CD4-positive, alpha-beta T cell treated with Interleukin-15 for 1 hour (primary cell): ENCODE measurements at regions not wholly inside any gene's neighbourhood (a gene's known extent, or its start where the extent isn't known, plus 50 kb on each side); places are given as distances from the start of the nearest gene placed in this dataset.

ENCODE experiments used
- DNase-seq: peaks from one replicate; pipeline ENCODE4 v3.0.0-alpha.2; 2020

GRCh38 chr12:28827861-28828260 lies 321.2 kb upstream of the FAR2 start:
- DNase-seq = no peak

- DNase-seq = no peak
These were observed 320.8 kb upstream of the FAR2 start for GRCh38 chr12:28828318-28828717.

- no peak for DNase-seq
These were observed 318.6 kb upstream of the FAR2 start for GRCh38 chr12:28830491-28830890.

- no peak for DNase-seq
These were observed 304.4 kb upstream of the FAR2 start for GRCh38 chr12:28844718-28845117.

GRCh38 chr12:28851781-28852180 lies 297.3 kb upstream of the FAR2 start:
- DNase-seq = no peak

GRCh38 chr12:28855761-28856310 lies 293.2 kb upstream of the FAR2 start:
- DNase-seq = no peak

GRCh38 chr12:28857369-28857768 lies 291.7 kb upstream of the FAR2 start:
- DNase-seq = no peak

GRCh38 chr12:28859551-28859950 lies 289.5 kb upstream of the FAR2 start:
- no peak for DNase-seq

GRCh38 chr12:28865776-28866175 lies 283.3 kb upstream of the FAR2 start:
- DNase-seq = no peak

GRCh38 chr12:28866296-28866695 lies 282.8 kb upstream of the FAR2 start:
- DNase-seq = no peak

GRCh38 chr12:28866715-28867503 lies 282.2 kb upstream of the FAR2 start:
- no peak for DNase-seq

- DNase-seq = no peak
These were observed 280.7 kb upstream of the FAR2 start for GRCh38 chr12:28868414-28868813.

- no peak for DNase-seq
These were observed 279.9 kb upstream of the FAR2 start for GRCh38 chr12:28869197-28869596.

- no peak for DNase-seq
These were observed 278.1 kb upstream of the FAR2 start for GRCh38 chr12:28870839-28871440.

- DNase-seq = no peak
These were observed 276.3 kb upstream of the FAR2 start for GRCh38 chr12:28872654-28873268.

GRCh38 chr12:28874758-28875157 lies 274.3 kb upstream of the FAR2 start:
- DNase-seq = no peak

GRCh38 chr12:28876196-28876798 lies 272.8 kb upstream of the FAR2 start:
- no peak for DNase-seq

- DNase-seq = no peak
These were observed 271.2 kb upstream of the FAR2 start for GRCh38 chr12:28877854-28878253.

- no peak for DNase-seq
These were observed 270.4 kb upstream of the FAR2 start for GRCh38 chr12:28878629-28879028.

- no peak for DNase-seq
These were observed 269.7 kb upstream of the FAR2 start for GRCh38 chr12:28879379-28879778.

GRCh38 chr12:28882444-28882843 lies 266.6 kb upstream of the FAR2 start:
- no peak for DNase-seq

GRCh38 chr12:28883406-28883997 lies 265.6 kb upstream of the FAR2 start:
- DNase-seq = no peak
